ENCODE measurements at regions not wholly inside any gene's neighbourhood (a gene's known extent, or its start where the extent isn't known, plus 50 kb on each side); places are given as distances from the start of the nearest gene placed in this dataset.

- POLR2A ChIA-PET, result no interaction called here
- Mint-ChIP-seq H3K27ac (no peak overlapping the region), H3K4me1 (no peaks in the 10 kb centered on the region), H3K4me3 (no peak overlapping the region), H3K27me3 (peaks cover 7 to 10% of the 10 kb centered on the region in 2 donors), H3K36me3 (no peaks in the 10 kb centered on the region), H3K9me3 (no peaks in the 10 kb centered on the region)
- Histone ChIP-seq H3K9me3 (no peaks in the 10 kb centered on the region), H3K4me1 (ENCODE audit: control insufficient read depth in 1 of 2, extremely low read depth in 1 of 2, insufficient read depth in 2 of 2, low read length in 2 of 2) (no peaks in the 10 kb centered on the region), H3K27me3 (replicated peaks in 1 of 2; ENCODE audit: control insufficient read depth in 2 of 2, extremely low read depth in 1 of 2, insufficient read depth in 2 of 2, low read length in 1 of 2) (peaks cover 0 to 15% of the 10 kb centered on the region in 2 experiments), H3K4me3 (ENCODE audit: control insufficient read depth in 1 of 2, extremely low read depth in 1 of 2, low read length in 1 of 2) (no peak overlapping the region), H3K36me3 (ENCODE audit: control insufficient read depth in 2 of 2, extremely low read depth in 1 of 2, insufficient read depth in 1 of 2, low read length in 1 of 2) (no peaks in the 10 kb centered on the region), H3K27ac (ENCODE audit: low read length) (no peak overlapping the region)
- DNase-seq, result no peak
- CTCF ChIA-PET, result no interaction called here
- no peak for ATAC-seq (replicated peaks in 1 of 4)
- no CpG with 5 or more reads among the region's 6 CpGs for WGBS (ENCODE audit: insufficient coverage)
These were observed 114.9 kb upstream of the CDH5 start for GRCh38 chr16:66251476-66252160.

DNA sequence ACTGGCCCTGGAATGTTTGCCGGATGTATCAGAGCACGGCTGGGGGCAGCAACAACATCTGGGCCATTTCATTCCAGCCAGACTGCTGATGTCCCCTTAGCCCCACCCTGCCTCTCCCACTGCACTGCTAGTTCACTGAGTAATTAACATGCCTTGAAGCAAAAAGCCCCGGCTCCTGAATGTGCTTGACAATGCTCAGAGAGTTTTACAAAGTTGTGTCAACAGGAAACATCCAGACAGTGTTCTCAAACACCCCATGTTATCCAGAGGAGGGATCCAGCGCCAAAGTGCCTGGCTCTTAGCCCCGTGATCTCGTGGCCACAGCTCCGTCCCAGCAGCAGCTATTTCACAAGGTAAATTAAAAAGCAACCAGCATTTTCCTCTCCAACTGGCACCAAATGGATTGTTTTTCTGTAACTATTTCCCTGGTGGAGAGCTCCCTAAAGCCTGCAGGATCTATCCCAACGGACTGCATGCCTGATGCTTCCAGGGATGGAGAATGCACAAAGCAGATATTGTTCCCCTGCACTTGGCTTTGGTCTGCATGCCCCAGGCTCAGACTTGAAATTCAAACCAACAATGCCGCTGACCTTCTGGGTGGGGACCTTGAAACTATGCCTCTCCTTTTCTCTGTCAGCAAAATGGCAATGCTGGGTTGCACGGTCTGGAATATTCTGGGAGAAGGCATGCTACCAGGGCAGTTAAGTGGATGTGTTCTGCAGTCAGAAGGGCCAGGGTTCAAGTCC, 115.6 kb upstream of the CDH5 start:
- no peaks in the 10 kb centered on the region for H3K9me3 Mint-ChIP-seq
- Histone ChIP-seq H3K27ac (ENCODE audit: low read length) (no peak overlapping the region), H3K36me3 (ENCODE audit: control insufficient read depth in 2 of 2, extremely low read depth in 1 of 2, insufficient read depth in 1 of 2, low read length in 1 of 2) (no peaks in the 10 kb centered on the region), H3K9me3 (no peaks in the 10 kb centered on the region), H3K27me3 (replicated peaks in 1 of 2; ENCODE audit: control insufficient read depth in 2 of 2, extremely low read depth in 1 of 2, insufficient read depth in 2 of 2, low read length in 1 of 2) (peaks cover 0 to 13% of the 10 kb centered on the region in 2 experiments), H3K4me3 (ENCODE audit: control insufficient read depth in 1 of 2, extremely low read depth in 1 of 2, low read length in 1 of 2) (no peak overlapping the region), H3K4me1 (ENCODE audit: control insufficient read depth in 1 of 2, extremely low read depth in 1 of 2, insufficient read depth in 2 of 2, low read length in 2 of 2) (no peaks in the 10 kb centered on the region)
- WGBS (ENCODE audit: insufficient coverage), result 70% methylated on average over 8 of the region's 10 CpGs
- no peaks in the 10 kb centered on the region for H3K4me1 Mint-ChIP-seq
- no peaks in the 10 kb centered on the region for H3K36me3 Mint-ChIP-seq
- ChIA-PET CTCF (no interaction called here), POLR2A (no interaction called here)
- H3K27ac Mint-ChIP-seq, result no peak overlapping the region
- ATAC-seq (replicated peaks in 1 of 4) (no peak), DNase-seq (no peak)
- no peak overlapping the region for H3K4me3 Mint-ChIP-seq
- H3K27me3 Mint-ChIP-seq, result peaks cover 5 to 10% of the 10 kb centered on the region in 2 donors

DNA sequence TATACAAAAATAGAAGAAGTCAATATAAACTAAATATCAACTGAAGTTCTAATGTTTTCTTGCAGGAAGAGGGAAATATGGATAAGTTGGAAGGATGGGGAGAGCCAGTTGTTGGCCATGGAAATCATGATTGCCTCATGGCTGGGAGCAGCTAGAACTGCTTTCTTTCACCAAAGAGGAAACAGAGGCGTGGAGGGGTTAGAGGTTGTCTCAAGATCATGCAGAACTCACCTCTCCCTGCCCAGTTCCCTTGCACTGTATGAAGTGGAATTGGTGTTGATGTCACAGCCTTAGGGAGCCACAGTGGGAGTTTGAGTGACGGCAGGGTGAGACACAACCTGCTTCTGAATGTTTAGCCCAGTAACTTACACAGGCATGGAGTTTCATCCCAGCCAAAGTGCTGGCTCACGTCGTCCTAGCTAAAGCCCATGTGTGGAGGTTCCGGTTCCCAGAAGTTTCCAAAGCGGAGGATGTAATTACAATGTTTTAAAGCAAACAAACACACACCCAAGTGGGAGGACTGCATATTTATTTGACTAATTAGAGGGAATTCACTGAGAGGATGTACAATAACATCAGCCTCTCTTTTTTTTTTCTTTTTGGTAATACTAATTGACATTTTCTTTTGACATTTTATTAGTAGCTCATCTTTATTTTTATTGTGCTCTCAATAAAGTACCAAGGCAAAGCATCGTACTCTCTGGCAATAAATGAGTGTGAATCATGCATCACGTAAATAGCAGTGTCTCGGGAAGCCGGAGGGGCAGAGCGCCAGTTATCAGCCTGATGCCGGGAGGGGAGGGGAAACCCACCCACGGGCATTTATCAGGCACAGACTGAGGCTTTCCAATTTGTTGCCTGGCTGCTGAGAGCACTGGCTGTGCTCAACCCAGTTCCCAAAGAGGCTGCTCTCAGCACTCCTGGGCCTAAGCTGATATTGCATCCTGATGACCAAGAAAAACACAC, 118.7 kb upstream of the CDH5 start:
- no peak overlapping the region for H3K27ac Mint-ChIP-seq

GRCh38 chr16:66245868-66246267, 120.6 kb upstream of the CDH5 start:
- DNase-seq (no peak), ATAC-seq (replicated peaks in 1 of 4) (no peak)
- no CpG with 5 or more reads among the region's 4 CpGs for WGBS (ENCODE audit: insufficient coverage)
- peaks cover 0 to 15% of the 10 kb centered on the region in 2 experiments for H3K27me3 ChIP-seq (replicated peaks in 1 of 2; ENCODE audit: control insufficient read depth in 2 of 2, extremely low read depth in 1 of 2, insufficient read depth in 2 of 2, low read length in 1 of 2)
- Mint-ChIP-seq H3K9me3 (no peaks in the 10 kb centered on the region), H3K36me3 (no peaks in the 10 kb centered on the region), H3K27ac (no peak overlapping the region), H3K4me3 (no peak overlapping the region), H3K4me1 (no peaks in the 10 kb centered on the region), H3K27me3 (peaks cover 5 to 18% of the 10 kb centered on the region in 2 donors)
- H3K27ac ChIP-seq (ENCODE audit: low read length), result no peak overlapping the region
- H3K4me1 ChIP-seq (ENCODE audit: control insufficient read depth in 1 of 2, extremely low read depth in 1 of 2, insufficient read depth in 2 of 2, low read length in 2 of 2), result no peaks in the 10 kb centered on the region
- no peaks in the 10 kb centered on the region for H3K36me3 ChIP-seq (ENCODE audit: control insufficient read depth in 2 of 2, extremely low read depth in 1 of 2, insufficient read depth in 1 of 2, low read length in 1 of 2)
- no peak overlapping the region for H3K4me3 ChIP-seq (ENCODE audit: control insufficient read depth in 1 of 2, extremely low read depth in 1 of 2, low read length in 1 of 2)
- ChIA-PET POLR2A (no interaction called here), CTCF (no interaction called here)
- H3K9me3 ChIP-seq, result no peaks in the 10 kb centered on the region

More for the DNA sequence above, 118.7 kb upstream of the CDH5 start:
- Mint-ChIP-seq H3K9me3 (no peaks in the 10 kb centered on the region), H3K4me1 (no peaks in the 10 kb centered on the region), H3K36me3 (no peaks in the 10 kb centered on the region), H3K27me3 (peaks cover 5 to 17% of the 10 kb centered on the region in 2 donors), H3K4me3 (no peak overlapping the region)
- Histone ChIP-seq H3K36me3 (ENCODE audit: control insufficient read depth in 2 of 2, extremely low read depth in 1 of 2, insufficient read depth in 1 of 2, low read length in 1 of 2) (no peaks in the 10 kb centered on the region), H3K9me3 (no peaks in the 10 kb centered on the region), H3K4me1 (ENCODE audit: control insufficient read depth in 1 of 2, extremely low read depth in 1 of 2, insufficient read depth in 2 of 2, low read length in 2 of 2) (no peaks in the 10 kb centered on the region), H3K4me3 (ENCODE audit: control insufficient read depth in 1 of 2, extremely low read depth in 1 of 2, low read length in 1 of 2) (no peak overlapping the region), H3K27me3 (replicated peaks in 1 of 2; ENCODE audit: control insufficient read depth in 2 of 2, extremely low read depth in 1 of 2, insufficient read depth in 2 of 2, low read length in 1 of 2) (peaks cover 0 to 23% of the 10 kb centered on the region in 2 experiments), H3K27ac (ENCODE audit: low read length) (no peak overlapping the region)
- 79% methylated on average over 8 of the region's 13 CpGs for WGBS (ENCODE audit: insufficient coverage)
- DNase-seq (no peak), ATAC-seq (replicated peaks in 1 of 4) (no peak)
- ChIA-PET POLR2A (no interaction called here), CTCF (no interaction called here)

DNA sequence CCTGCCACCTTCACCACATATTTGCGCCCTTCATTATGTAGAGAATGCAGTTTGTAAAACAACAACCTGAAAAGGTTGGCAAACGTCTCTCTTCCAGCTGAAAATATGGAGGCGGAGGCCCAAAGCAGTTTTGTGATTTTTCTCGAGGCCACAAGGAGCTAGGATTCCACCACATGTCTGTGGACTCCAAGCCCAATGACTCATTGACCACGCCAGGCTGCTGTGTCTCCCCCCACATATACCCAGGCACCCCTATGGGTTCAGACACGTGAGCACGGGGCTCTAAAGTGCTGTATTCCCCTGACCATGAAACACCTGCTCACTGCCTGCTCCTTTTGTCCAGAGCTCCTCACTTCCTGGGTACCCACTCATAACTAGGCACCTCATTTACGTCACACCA, 121.4 kb upstream of the CDH5 start:
- no peak for ATAC-seq (replicated peaks in 1 of 4)
- DNase-seq, result no peak
- ChIA-PET POLR2A (no interaction called here), CTCF (no interaction called here)
- Mint-ChIP-seq H3K4me1 (no peaks in the 10 kb centered on the region), H3K27ac (no peak overlapping the region), H3K27me3 (peaks cover 5 to 21% of the 10 kb centered on the region in 2 donors), H3K9me3 (peaks cover 0 to 4% (median 3%) of the 10 kb centered on the region in 3 donors), H3K4me3 (no peak overlapping the region), H3K36me3 (no peaks in the 10 kb centered on the region)
- WGBS (ENCODE audit: insufficient coverage), result 71% methylated on average over 7 of the region's 8 CpGs
- H3K36me3 ChIP-seq (ENCODE audit: control insufficient read depth in 2 of 2, extremely low read depth in 1 of 2, insufficient read depth in 1 of 2, low read length in 1 of 2), result no peaks in the 10 kb centered on the region
- no peak overlapping the region for H3K27ac ChIP-seq (ENCODE audit: low read length)
- no peak overlapping the region for H3K4me3 ChIP-seq (ENCODE audit: control insufficient read depth in 1 of 2, extremely low read depth in 1 of 2, low read length in 1 of 2)
- H3K27me3 ChIP-seq (replicated peaks in 1 of 2; ENCODE audit: control insufficient read depth in 2 of 2, extremely low read depth in 1 of 2, insufficient read depth in 2 of 2, low read length in 1 of 2), result peaks cover 0 to 14% of the 10 kb centered on the region in 2 experiments
- H3K4me1 ChIP-seq (ENCODE audit: control insufficient read depth in 1 of 2, extremely low read depth in 1 of 2, insufficient read depth in 2 of 2, low read length in 2 of 2), result no peaks in the 10 kb centered on the region
- no peaks in the 10 kb centered on the region for H3K9me3 ChIP-seq

DNA sequence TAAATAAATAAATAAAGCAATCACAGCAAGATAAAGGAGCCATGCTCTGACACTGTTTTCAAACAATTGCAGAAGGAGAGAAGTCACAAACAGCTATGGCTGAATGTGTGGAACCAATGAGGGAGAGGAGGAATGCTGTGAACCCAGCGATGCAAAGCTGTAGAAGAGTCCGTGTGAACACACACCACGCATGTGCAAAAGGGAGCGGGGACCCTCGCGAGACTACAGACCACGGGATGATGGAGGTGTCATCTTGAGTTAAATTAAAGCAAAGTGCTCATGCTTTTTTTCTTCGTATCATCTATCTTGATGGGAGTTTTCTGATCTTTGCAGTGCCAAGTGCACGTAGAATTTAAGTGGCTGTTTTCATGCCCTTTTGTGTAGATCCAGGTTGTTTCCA, 123.8 kb upstream of the CDH5 start:
- Histone ChIP-seq H3K4me3 (ENCODE audit: control insufficient read depth in 1 of 2, extremely low read depth in 1 of 2, low read length in 1 of 2) (no peak overlapping the region), H3K27me3 (replicated peaks in 1 of 2; ENCODE audit: control insufficient read depth in 2 of 2, extremely low read depth in 1 of 2, insufficient read depth in 2 of 2, low read length in 1 of 2) (peaks cover 0 to 18% of the 10 kb centered on the region in 2 experiments), H3K9me3 (no peaks in the 10 kb centered on the region), H3K4me1 (ENCODE audit: control insufficient read depth in 1 of 2, extremely low read depth in 1 of 2, insufficient read depth in 2 of 2, low read length in 2 of 2) (no peaks in the 10 kb centered on the region), H3K27ac (ENCODE audit: low read length) (no peak overlapping the region), H3K36me3 (ENCODE audit: control insufficient read depth in 2 of 2, extremely low read depth in 1 of 2, insufficient read depth in 1 of 2, low read length in 1 of 2) (no peaks in the 10 kb centered on the region)
- Mint-ChIP-seq H3K27me3 (peaks cover 9 to 17% of the 10 kb centered on the region in 2 donors), H3K27ac (no peak overlapping the region), H3K4me3 (no peak overlapping the region), H3K4me1 (no peaks in the 10 kb centered on the region), H3K36me3 (no peaks in the 10 kb centered on the region), H3K9me3 (peaks cover 5 to 12% (median 9%) of the 10 kb centered on the region in 3 donors)
- WGBS (ENCODE audit: insufficient coverage), result 90% methylated on average over 7 of the region's 9 CpGs
- no peak for ATAC-seq (replicated peaks in 1 of 4)
- no peak for DNase-seq
- CTCF ChIA-PET, result no interaction called here
- POLR2A ChIA-PET, result no interaction called here

All from T-cell (primary cell).